Naive B cell (primary cell): ENCODE measurements at regions not wholly inside any gene's neighbourhood (a gene's known extent, or its start where the extent isn't known, plus 50 kb on each side); places are given as distances from the start of the nearest gene placed in this dataset.

ENCODE experiments used
- ATAC-seq, 2 donors: fragments of 150-1000 bp; cut with Tn5 transposase; 2 replicates each; pipeline ENCODE4 v1.10.0; 2021; ENCODE audit warnings: low read depth in 2 of 2, mild to moderate bottlenecking in 2 of 2, moderate library complexity in 2 of 2
- DNase-seq: peaks from one replicate; pipeline ENCODE4 v3.0.0; 2022
- H3K27ac Mint-ChIP-seq, 6 donors: one replicate each; pipeline ENCODE4 v1.8.0; 2020 to 2022; ENCODE audit warnings: mild to moderate bottlenecking in 6 of 6, mixed read lengths in 6 of 6, moderate library complexity in 5 of 6, inconsistent platforms in 2 of 6
- H3K27me3 Mint-ChIP-seq, 3 donors: one replicate each; pipeline ENCODE4 v1.8.0; 2021 to 2022; ENCODE audit warnings: mixed read lengths in 3 of 3, mild to moderate bottlenecking in 1 of 3
- H3K36me3 Mint-ChIP-seq, 2 donors: one replicate each; pipeline ENCODE4 v1.8.0; 2020 to 2022; ENCODE audit warnings: mixed read lengths in 2 of 2, inconsistent platforms in 1 of 2, mild to moderate bottlenecking in 1 of 2
- H3K4me1 Mint-ChIP-seq, 3 donors: one replicate each; pipeline ENCODE4 v1.8.0; 2020 to 2022; ENCODE audit warnings: mixed read lengths in 3 of 3, inconsistent platforms in 1 of 3, mild to moderate bottlenecking in 1 of 3, moderate library complexity in 1 of 3
- H3K4me3 Mint-ChIP-seq, 8 donors: one replicate each; pipeline ENCODE4 v1.8.0; 2020 to 2022; ENCODE audit warnings: mild to moderate bottlenecking in 8 of 8, mixed read lengths in 8 of 8, moderate library complexity in 8 of 8, inconsistent platforms in 2 of 8
- H3K9me3 Mint-ChIP-seq, 7 donors: one replicate each; pipeline ENCODE4 v1.8.0; 2020 to 2022; ENCODE audit warnings: mixed read lengths in 7 of 7, mild to moderate bottlenecking in 5 of 7, inconsistent platforms in 2 of 7, moderate library complexity in 1 of 7

DNA sequence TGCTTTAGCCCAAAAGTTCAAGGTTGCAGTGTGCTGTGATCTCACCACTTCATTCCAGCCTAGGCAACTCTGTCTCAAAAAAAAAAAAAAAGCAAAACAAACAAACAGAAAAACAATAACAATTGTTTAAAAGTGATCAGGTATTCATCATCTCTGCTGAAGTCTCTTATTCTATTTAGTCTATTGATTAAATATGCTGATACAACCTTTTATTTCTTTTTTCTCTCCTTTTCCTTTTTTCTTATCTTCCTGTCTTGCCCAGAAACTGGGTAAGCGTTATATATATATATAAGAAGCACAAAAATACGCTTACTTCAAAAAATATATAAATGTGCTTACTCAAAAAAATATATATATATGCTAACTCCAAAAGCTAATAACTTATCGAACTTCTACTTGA, 213.8 kb upstream of the EEA1 start:
- H3K4me3 Mint-ChIP-seq: no peak overlapping the region
- DNase-seq (no peak), ATAC-seq (no peak)
- no peaks in the 10 kb centered on the region for H3K27me3 Mint-ChIP-seq
- no peaks in the 10 kb centered on the region for H3K36me3 Mint-ChIP-seq
- H3K4me1 Mint-ChIP-seq: peaks cover 17 to 33% (median 19%) of the 10 kb centered on the region in 3 donors
- no peak overlapping the region for H3K27ac Mint-ChIP-seq
- H3K9me3 Mint-ChIP-seq: peaks cover 0 to 8% (median 0%) of the 10 kb centered on the region in 7 donors

DNA sequence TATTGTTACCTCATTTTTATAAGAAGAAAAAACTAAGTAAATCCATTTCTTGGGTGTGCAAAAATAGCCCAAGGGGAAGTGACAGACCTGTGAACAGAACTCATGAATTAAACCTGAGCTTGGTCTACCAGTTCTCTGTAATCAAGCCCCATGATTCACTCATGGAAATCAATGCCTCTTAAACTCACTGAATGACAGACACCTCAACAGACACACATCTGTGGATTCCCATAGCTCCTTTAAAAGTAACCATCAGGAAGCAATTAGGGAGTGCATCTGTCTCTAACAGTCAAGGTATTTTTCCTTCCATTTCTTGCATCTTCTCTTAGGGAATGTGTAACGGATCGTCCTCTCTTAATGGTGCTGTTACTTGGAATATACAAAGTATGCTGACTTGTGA, 215.0 kb upstream of the EEA1 start:
- Mint-ChIP-seq H3K9me3 (peaks cover 0 to 8% (median 0%) of the 10 kb centered on the region in 7 donors), H3K36me3 (no peaks in the 10 kb centered on the region), H3K27me3 (no peaks in the 10 kb centered on the region), H3K4me3 (peak overlapping the region in 1 of 8 donors; percentile 32), H3K4me1 (peaks cover 10 to 20% (median 12%) of the 10 kb centered on the region in 3 donors), H3K27ac (peak overlapping the region in 1 of 6 donors; percentile 47)
- no peak for DNase-seq
- ATAC-seq: no peak

DNA sequence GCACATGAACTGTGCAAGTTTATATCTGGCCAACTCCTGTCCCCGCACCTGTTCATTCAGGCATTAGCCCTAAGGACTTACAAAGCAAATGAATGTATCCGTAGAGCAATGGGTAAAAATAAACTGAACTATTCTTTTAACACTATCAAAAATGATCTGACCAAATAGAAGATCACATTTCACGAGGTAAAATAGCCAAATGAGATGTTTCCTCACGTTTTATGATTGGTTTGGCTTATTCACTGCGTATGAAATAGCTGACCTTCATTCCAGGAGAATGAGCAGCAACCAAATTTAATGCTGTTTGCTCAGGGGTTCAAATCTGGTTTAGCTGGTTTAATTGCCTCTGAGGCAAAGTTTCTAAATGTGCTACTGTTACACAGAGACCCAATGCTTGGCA, 216.0 kb upstream of the EEA1 start:
- Mint-ChIP-seq H3K27ac (no peak overlapping the region), H3K27me3 (no peaks in the 10 kb centered on the region), H3K4me1 (peaks cover under 1 to 11% (median 2%) of the 10 kb centered on the region in 3 donors), H3K9me3 (peaks cover 0 to 8% (median 0%) of the 10 kb centered on the region in 7 donors), H3K36me3 (no peaks in the 10 kb centered on the region), H3K4me3 (no peak overlapping the region)
- no peak for ATAC-seq
- DNase-seq: no peak

DNA sequence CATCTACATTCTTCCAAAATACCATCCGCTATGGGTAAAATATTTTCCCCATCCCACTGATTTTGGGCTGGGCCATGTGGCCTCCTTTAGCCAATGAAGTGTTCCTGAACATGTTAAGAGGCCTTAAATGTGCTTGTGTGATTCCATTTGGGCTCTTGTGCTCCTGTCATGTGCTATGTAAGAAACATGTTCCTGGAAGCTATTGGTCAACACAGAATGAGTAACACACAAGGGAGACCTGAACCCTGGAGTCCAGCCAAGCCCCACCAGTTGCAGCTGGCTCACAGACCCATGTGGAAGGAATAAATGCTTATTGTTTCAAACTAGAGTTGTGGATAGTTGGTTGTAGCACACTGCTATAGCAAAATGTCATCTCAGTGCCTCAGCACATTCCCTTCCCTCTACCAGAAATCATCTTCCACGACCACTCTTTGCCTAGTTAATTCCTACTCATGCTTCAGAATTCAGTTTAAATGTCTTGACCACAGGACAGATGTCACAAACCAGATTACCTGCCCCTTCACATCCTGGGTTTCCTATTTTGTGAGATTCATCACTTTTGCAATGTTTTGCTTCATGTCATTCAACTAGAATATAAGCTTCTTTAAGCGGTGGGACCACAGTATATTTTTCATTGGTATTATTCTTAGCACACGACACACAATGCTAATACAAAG, 217.3 kb upstream of the EEA1 start:
- no peak overlapping the region for H3K4me3 Mint-ChIP-seq
- H3K27me3 Mint-ChIP-seq: no peaks in the 10 kb centered on the region
- H3K9me3 Mint-ChIP-seq: peaks cover 0 to 5% (median 0%) of the 10 kb centered on the region in 7 donors
- ATAC-seq (no peak), DNase-seq (no peak)
- H3K4me1 Mint-ChIP-seq: no peaks in the 10 kb centered on the region
- H3K36me3 Mint-ChIP-seq: no peaks in the 10 kb centered on the region
- no peak overlapping the region for H3K27ac Mint-ChIP-seq

DNA sequence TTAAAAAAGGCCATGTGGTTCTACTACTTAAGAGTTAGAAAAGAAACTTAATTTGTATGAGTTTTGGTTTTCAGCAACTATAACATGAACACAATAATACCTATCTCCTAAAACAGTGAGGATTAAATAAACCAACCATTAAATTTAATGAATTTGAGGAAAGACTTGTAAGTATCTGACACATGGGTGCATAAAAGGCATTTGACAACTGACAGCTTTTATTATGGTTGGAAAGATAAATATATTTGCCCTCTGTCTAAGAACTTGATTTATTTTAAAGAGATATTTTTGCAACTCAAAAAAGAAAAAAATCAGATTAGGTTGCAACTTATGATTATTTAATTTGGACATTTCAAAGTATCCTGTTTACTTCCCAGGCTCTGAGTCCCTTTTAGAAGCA, 217.9 kb upstream of the EEA1 start:
- no peaks in the 10 kb centered on the region for H3K4me1 Mint-ChIP-seq
- H3K9me3 Mint-ChIP-seq: peaks cover 0 to 3% (median 0%) of the 10 kb centered on the region in 7 donors
- H3K27ac Mint-ChIP-seq: no peak overlapping the region
- DNase-seq (no peak), ATAC-seq (no peak)
- no peaks in the 10 kb centered on the region for H3K27me3 Mint-ChIP-seq
- H3K4me3 Mint-ChIP-seq: no peak overlapping the region
- no peaks in the 10 kb centered on the region for H3K36me3 Mint-ChIP-seq

DNA sequence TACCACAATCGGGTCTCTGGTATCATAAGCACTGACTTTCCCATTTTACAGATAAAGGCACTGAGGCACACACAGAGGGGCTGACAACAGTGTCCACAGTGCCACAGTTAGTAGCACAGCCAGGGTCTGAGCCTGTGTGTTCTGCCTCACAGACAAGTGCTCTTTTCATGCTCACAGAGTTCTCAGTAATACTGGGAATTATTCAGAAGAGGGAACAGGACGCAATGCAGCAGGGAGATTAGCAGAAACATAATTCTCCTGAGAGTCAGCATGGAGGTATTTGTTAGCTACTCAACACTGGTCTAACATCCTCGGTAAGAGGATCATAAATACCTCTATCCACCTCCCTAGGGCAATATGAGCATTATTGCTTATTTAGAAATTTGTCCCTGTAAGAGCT, 219.3 kb upstream of the EEA1 start:
- H3K27me3 Mint-ChIP-seq: no peaks in the 10 kb centered on the region
- ATAC-seq: no peak
- H3K9me3 Mint-ChIP-seq: no peaks in the 10 kb centered on the region
- H3K27ac Mint-ChIP-seq: peak overlapping the region in 1 of 6 donors; percentile 26
- peaks cover 0 to 4% of the 10 kb centered on the region in 2 donors for H3K36me3 Mint-ChIP-seq
- no peak overlapping the region for H3K4me3 Mint-ChIP-seq
- DNase-seq: no peak
- H3K4me1 Mint-ChIP-seq: no peaks in the 10 kb centered on the region

DNA sequence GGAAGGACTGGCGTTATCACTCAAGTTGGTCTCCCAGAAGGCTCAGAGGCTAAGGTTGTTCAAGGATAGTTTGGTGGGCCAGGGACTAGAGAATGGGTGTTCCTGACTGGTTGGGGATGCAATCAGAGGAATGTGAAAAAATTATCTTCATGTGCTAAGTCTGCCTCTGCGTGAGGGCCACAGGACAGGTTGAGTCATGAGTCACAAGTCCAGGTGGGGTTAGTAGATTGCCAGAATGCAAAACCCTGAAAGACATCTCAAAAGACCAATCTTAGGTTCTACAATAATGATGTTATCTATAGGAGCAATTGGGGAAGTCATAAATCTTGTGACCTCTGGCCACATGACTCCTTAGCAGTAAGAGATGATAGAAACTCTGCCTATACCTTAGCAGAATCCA, 220.1 kb upstream of the EEA1 start:
- peaks cover 0 to under 1% (median 0%) of the 10 kb centered on the region in 7 donors for H3K9me3 Mint-ChIP-seq
- DNase-seq: no peak
- H3K4me1 Mint-ChIP-seq: no peaks in the 10 kb centered on the region
- H3K4me3 Mint-ChIP-seq: no peak overlapping the region
- H3K27me3 Mint-ChIP-seq: no peaks in the 10 kb centered on the region
- no peak for ATAC-seq
- no peak overlapping the region for H3K27ac Mint-ChIP-seq
- peaks cover 0 to 4% of the 10 kb centered on the region in 2 donors for H3K36me3 Mint-ChIP-seq

DNA sequence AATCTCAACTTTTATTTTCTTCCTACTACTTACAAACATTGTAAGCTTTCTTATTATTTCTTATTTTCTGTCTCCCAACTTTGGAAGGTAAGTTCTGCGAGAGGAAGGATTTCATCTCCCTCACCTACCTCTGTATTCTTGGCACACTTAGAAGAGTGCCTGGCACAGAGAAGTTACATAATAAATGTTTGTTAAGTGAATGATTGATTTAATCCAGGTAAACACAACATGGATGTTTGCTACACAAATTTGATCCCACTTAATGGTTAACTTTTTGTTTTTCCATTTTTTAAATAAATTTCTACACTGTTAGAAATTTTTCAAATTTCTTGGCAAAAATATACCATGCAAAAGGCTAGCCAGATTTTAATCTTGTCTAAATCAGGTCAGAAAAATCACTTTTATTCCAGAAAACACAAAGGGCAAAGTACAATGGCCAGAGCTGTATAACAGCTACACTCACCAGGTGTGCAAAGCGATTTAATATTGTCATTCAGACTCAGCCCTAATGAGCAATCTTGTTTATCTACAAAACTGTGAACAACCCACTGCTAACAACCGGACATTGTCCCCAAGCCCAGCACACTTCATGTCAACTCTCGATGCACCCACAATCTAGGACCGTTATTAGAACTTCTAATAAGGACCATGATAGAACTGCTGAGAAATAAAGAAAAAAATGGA, 222.1 kb upstream of the EEA1 start:
- Mint-ChIP-seq H3K9me3 (peaks cover 0 to 4% (median 3%) of the 10 kb centered on the region in 7 donors), H3K36me3 (peaks cover 0 to 4% of the 10 kb centered on the region in 2 donors), H3K27ac (no peak overlapping the region), H3K4me3 (no peak overlapping the region), H3K27me3 (no peaks in the 10 kb centered on the region), H3K4me1 (peaks cover 0 to 6% (median 3%) of the 10 kb centered on the region in 3 donors)
- no peak for ATAC-seq
- DNase-seq: no peak

DNA sequence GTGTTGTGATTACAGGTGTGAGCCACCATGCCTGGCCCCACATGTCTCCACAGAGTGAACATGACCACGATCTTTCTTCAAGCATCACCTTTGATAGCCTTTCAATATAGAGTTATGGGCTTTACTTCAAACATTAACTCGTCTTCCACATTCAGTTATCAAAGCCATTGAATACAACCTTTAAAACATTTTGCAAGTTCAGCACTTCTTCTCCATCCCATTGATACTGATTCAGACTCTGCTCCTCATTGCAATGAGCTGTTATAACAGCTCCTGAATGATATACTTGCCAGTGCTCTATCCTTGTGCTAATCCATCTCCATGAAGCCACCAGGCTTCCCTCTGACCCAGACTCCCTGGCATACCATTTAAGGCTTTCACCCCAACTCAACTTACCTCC, 223.5 kb upstream of the EEA1 start:
- Mint-ChIP-seq H3K4me3 (no peak overlapping the region), H3K27me3 (no peaks in the 10 kb centered on the region), H3K9me3 (peaks cover 6 to 11% (median 9%) of the 10 kb centered on the region in 7 donors), H3K4me1 (peaks cover 0 to 9% (median 7%) of the 10 kb centered on the region in 3 donors), H3K36me3 (peaks cover 2 to 4% of the 10 kb centered on the region in 2 donors), H3K27ac (peak overlapping the region in 1 of 6 donors; percentile 16)
- DNase-seq: no peak
- no peak for ATAC-seq

DNA sequence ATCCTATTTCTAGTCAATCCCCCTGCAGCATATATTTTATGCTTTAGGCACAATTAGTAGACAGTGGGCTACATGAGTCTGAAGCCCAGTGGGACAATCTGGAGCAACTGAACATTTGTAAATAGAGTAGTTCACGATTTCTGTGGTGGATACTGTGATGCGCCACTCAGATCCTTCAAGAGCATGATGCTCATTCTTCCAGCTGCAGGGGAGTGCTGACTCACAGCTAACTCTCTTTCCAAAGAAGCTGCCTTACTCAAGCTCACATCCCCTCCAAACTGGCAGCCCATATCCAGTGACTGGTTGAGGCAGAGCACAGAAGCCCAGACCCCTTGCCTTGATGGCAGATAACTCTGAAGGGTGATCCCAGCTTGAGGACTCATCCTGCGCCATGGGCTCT, 224.2 kb upstream of the EEA1 start:
- Mint-ChIP-seq H3K36me3 (peaks cover 4 to 9% of the 10 kb centered on the region in 2 donors), H3K27ac (no peak overlapping the region), H3K4me3 (no peak overlapping the region), H3K27me3 (no peaks in the 10 kb centered on the region), H3K9me3 (peaks cover 9 to 18% (median 14%) of the 10 kb centered on the region in 7 donors), H3K4me1 (peaks cover 0 to 9% (median 7%) of the 10 kb centered on the region in 3 donors)
- DNase-seq: no peak
- ATAC-seq: no peak

DNA sequence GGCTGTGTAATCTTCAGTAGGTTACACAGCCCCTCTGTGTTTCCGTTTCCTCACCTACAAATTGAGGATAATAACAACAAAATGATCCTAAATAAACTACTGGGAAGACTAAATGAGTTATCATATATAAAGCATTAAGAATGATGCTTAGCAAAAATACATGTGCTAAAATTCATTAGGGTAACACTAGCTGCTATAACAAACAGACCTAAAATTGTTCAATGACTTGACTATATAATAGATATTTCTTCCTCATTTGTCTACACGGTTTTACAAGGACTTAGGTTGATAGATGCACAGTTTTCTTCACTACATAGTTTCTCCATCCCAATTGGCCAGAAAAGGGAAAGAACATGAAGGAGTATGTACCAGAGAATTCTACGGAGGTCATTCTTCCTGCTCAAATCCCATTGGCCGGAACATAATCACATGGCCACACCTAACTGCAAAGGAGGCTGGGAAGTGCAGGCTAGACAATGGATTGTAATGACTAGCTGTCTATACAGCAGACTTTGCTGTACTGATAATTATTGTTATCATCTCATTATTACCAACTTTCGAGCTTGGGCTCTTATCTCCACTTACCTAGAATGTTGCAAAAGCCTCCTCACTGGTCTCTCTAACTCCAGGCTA, 223.5 kb upstream of the NUDT4 start:
- Mint-ChIP-seq H3K4me1 (peaks cover 0 to 9% (median 7%) of the 10 kb centered on the region in 3 donors), H3K27me3 (no peaks in the 10 kb centered on the region), H3K9me3 (peaks cover 10 to 24% (median 19%) of the 10 kb centered on the region in 7 donors), H3K27ac (no peak overlapping the region), H3K4me3 (no peak overlapping the region), H3K36me3 (peaks cover 4 to 9% of the 10 kb centered on the region in 2 donors)
- no peak for DNase-seq
- no peak for ATAC-seq

DNA sequence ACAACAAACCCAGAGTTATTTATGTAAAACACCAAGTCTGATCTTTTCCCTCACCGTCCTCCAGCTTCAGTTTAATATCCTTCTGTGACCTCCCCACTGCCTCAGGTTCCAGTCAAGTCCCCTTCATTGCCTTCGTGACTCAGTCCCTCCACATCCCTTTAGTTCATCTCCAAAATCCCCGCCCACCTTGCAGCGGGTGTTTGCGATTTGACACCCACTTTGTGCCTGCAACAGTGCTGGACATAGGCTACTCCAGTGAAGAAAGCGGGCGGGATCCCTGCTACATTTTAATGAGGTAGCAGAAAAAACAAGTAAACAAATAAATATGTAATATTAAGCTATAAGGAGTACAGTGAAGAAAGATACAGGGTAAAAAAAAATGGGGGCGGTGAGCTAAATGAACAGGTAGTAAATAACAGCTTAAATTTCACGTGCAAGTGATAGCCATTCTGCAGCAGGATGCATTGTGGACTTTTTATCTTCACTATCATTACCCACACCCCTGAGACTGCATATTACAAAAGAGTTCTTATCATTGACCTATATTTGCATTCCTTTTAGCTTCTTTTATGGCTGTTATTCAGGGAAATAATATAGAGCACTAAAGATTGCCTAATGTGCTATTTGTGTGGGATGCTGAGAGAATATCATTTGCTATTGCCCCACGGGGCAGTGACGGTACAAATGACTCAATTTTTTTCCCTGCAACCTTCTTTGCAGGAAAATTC, 222.8 kb upstream of the NUDT4 start:
- no peak overlapping the region for H3K27ac Mint-ChIP-seq
- H3K4me1 Mint-ChIP-seq: peaks cover 0 to 9% (median 7%) of the 10 kb centered on the region in 3 donors
- no peaks in the 10 kb centered on the region for H3K27me3 Mint-ChIP-seq
- H3K9me3 Mint-ChIP-seq: peaks cover 10 to 24% (median 19%) of the 10 kb centered on the region in 7 donors
- ATAC-seq: no peak
- H3K4me3 Mint-ChIP-seq: no peak overlapping the region
- peaks cover 4 to 9% of the 10 kb centered on the region in 2 donors for H3K36me3 Mint-ChIP-seq
- DNase-seq: no peak

DNA sequence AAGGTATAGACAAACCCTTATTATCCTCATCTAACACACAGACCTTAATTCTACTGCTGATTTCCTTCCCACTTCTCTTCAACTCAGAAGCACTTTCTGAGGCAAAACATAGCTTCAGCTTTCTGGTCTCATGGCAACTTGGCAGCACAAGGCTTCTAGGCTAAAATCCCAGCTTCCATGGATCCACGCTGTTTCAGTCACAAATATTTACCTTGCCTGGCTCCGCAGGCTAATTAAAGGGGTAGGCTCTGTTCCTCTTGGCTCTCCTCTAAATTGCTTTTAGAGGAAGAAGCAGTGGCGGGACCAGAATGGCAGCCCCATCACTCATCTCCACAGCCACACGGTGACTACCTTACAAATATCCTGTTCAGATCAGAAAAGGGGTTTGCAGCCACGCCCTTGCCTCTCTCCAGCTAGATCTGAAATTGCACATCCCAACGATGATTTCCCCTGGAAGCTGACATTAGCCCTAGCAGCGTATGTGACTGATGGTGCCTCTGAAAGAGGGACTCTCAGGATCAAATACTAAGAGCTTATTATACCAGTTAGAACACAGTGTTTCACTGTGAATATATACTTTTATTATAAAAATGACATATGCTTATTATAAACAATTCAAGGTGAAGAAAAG, 221.5 kb upstream of the NUDT4 start:
- Mint-ChIP-seq H3K4me1 (peaks cover 2 to 9% (median 7%) of the 10 kb centered on the region in 3 donors), H3K4me3 (no peak overlapping the region), H3K9me3 (peaks cover 10 to 24% (median 19%) of the 10 kb centered on the region in 7 donors), H3K36me3 (peaks cover 4 to 9% of the 10 kb centered on the region in 2 donors), H3K27ac (no peak overlapping the region), H3K27me3 (no peaks in the 10 kb centered on the region)
- ATAC-seq (no peak), DNase-seq (no peak)
